Stimulated activated naive CD8-positive, alpha-beta T cell treated with anti-CD3 and anti-CD28 coated beads, Interleukin-15, amount 100 ng/mL, for 72 hours (primary cell): ENCODE measurements at regions not wholly inside any gene's neighbourhood (a gene's known extent, or its start where the extent isn't known, plus 50 kb on each side); places are given as distances from the start of the nearest gene placed in this dataset.
"Not testable (repeated sequence)": the region's sequence is repeated elsewhere in the genome, so short reads cannot be mapped to it uniquely, and the experiment has no call there.

Experiments used
- ATAC-seq: fragments of 150-1000 bp; cut with Tn5 transposase; 2 replicates; pipeline ENCODE4 v1.10.0; 2021; ENCODE audit warnings: mild to moderate bottlenecking, moderate library complexity
- DNase-seq, 2 donors: peaks; one replicate each; pipeline ENCODE4 v3.0.0; 2021 to 2022
- H3K27ac Mint-ChIP-seq, 2 donors: one replicate each; pipeline ENCODE4 v1.8.0; 2022; ENCODE audit warnings: mild to moderate bottlenecking in 2 of 2, mixed read lengths in 2 of 2, moderate library complexity in 2 of 2
- H3K27me3 Mint-ChIP-seq: one replicate; pipeline ENCODE4 v1.8.0; 2022; ENCODE audit warnings: mixed read lengths
- H3K4me1 Mint-ChIP-seq: one replicate; pipeline ENCODE4 v1.8.0; 2022; ENCODE audit warnings: mild to moderate bottlenecking, mixed read lengths
- H3K4me3 Mint-ChIP-seq, 2 donors: one replicate each; pipeline ENCODE4 v1.8.0; 2022; ENCODE audit warnings: mild to moderate bottlenecking in 2 of 2, mixed read lengths in 2 of 2, moderate library complexity in 1 of 2
- H3K9me3 Mint-ChIP-seq, 2 donors: one replicate each; pipeline ENCODE4 v1.8.0; 2022; ENCODE audit warnings: mixed read lengths in 2 of 2

- H3K4me3 Mint-ChIP-seq, H3K9me3 Mint-ChIP-seq, H3K27me3 Mint-ChIP-seq, H3K27ac Mint-ChIP-seq, ATAC-seq, H3K4me1 Mint-ChIP-seq, DNase-seq: not testable (repeated sequence)
Observed at GRCh38 chr5:96170481-96171125, 209.0 kb upstream of the ELL2 start.

GRCh38 chr5:96168833-96169232 lies 207.2 kb upstream of the ELL2 start:
- ATAC-seq, H3K4me3 Mint-ChIP-seq, H3K9me3 Mint-ChIP-seq, DNase-seq, H3K27me3 Mint-ChIP-seq, H3K27ac Mint-ChIP-seq, H3K4me1 Mint-ChIP-seq: not testable (repeated sequence)

- Mint-ChIP-seq H3K9me3 (no peaks in the 10 kb centered on the region), H3K27ac (no peak overlapping the region), H3K27me3 (peaks cover 28% of the 10 kb centered on the region), H3K4me1 (no peaks in the 10 kb centered on the region), H3K4me3 (no peak overlapping the region)
- ATAC-seq (no peak), DNase-seq (no peak)
Observed at GRCh38 chr5:96159043-96159442, 197.4 kb upstream of the ELL2 start.

- Mint-ChIP-seq H3K4me3 (no peak overlapping the region), H3K27me3 (peaks cover 24% of the 10 kb centered on the region), H3K27ac (no peak overlapping the region), H3K4me1 (no peaks in the 10 kb centered on the region), H3K9me3 (no peaks in the 10 kb centered on the region)
- ATAC-seq: no peak
- DNase-seq: no peak
Observed at GRCh38 chr5:96157841-96158291, 196.2 kb upstream of the ELL2 start.

- Mint-ChIP-seq H3K27me3 (peaks cover 18% of the 10 kb centered on the region), H3K9me3 (no peaks in the 10 kb centered on the region)
- no peak for ATAC-seq
Observed at GRCh38 chr5:96157077-96157780, 195.6 kb upstream of the ELL2 start.

GRCh38 chr5:96155147-96155546 lies 193.5 kb upstream of the ELL2 start:
- no peak overlapping the region for H3K27ac Mint-ChIP-seq
- no peak overlapping the region for H3K4me3 Mint-ChIP-seq
- peaks cover 11% of the 10 kb centered on the region for H3K27me3 Mint-ChIP-seq
- ATAC-seq (no peak), DNase-seq (no peak)
- no peaks in the 10 kb centered on the region for H3K9me3 Mint-ChIP-seq
- H3K4me1 Mint-ChIP-seq: no peaks in the 10 kb centered on the region

More at GRCh38 chr5:96157077-96157780, 195.6 kb upstream of the ELL2 start:
- H3K4me3 Mint-ChIP-seq: no peak overlapping the region
- no peak overlapping the region for H3K27ac Mint-ChIP-seq
- DNase-seq: no peak
- no peaks in the 10 kb centered on the region for H3K4me1 Mint-ChIP-seq

- peak; percentile 80 for ATAC-seq
- no peak overlapping the region for H3K4me3 Mint-ChIP-seq
- no peak for DNase-seq
Observed at GRCh38 chr5:96151891-96152290, 190.2 kb upstream of the ELL2 start.

GRCh38 chr5:96150007-96150406 lies 188.4 kb upstream of the ELL2 start:
- no peaks in the 10 kb centered on the region for H3K4me1 Mint-ChIP-seq
- ATAC-seq: no peak
- H3K4me3 Mint-ChIP-seq: no peak overlapping the region

More at GRCh38 chr5:96151891-96152290, 190.2 kb upstream of the ELL2 start:
- Mint-ChIP-seq H3K27me3 (peaks cover 15% of the 10 kb centered on the region), H3K9me3 (no peaks in the 10 kb centered on the region), H3K4me1 (no peaks in the 10 kb centered on the region), H3K27ac (no peak overlapping the region)

GRCh38 chr5:96149546-96149945 lies 187.9 kb upstream of the ELL2 start:
- H3K27me3 Mint-ChIP-seq: peaks cover 15% of the 10 kb centered on the region
- H3K4me1 Mint-ChIP-seq: no peaks in the 10 kb centered on the region
- ATAC-seq (no peak), DNase-seq (no peak)
- no peak overlapping the region for H3K27ac Mint-ChIP-seq
- no peak overlapping the region for H3K4me3 Mint-ChIP-seq
- H3K9me3 Mint-ChIP-seq: no peaks in the 10 kb centered on the region

More at GRCh38 chr5:96150007-96150406, 188.4 kb upstream of the ELL2 start:
- Mint-ChIP-seq H3K9me3 (no peaks in the 10 kb centered on the region), H3K27me3 (peaks cover 15% of the 10 kb centered on the region), H3K27ac (no peak overlapping the region)
- DNase-seq: no peak

- no peak overlapping the region for H3K4me3 Mint-ChIP-seq
- DNase-seq: no peak
- ATAC-seq: no peak
- no peaks in the 10 kb centered on the region for H3K4me1 Mint-ChIP-seq
- peaks cover 15% of the 10 kb centered on the region for H3K27me3 Mint-ChIP-seq
- no peaks in the 10 kb centered on the region for H3K9me3 Mint-ChIP-seq
- no peak overlapping the region for H3K27ac Mint-ChIP-seq
Observed at GRCh38 chr5:96149021-96149420, 187.4 kb upstream of the ELL2 start.

- Mint-ChIP-seq H3K27ac (no peak overlapping the region), H3K9me3 (no peaks in the 10 kb centered on the region), H3K4me1 (no peaks in the 10 kb centered on the region), H3K27me3 (peaks cover 15% of the 10 kb centered on the region), H3K4me3 (no peak overlapping the region)
- no peak for DNase-seq
- ATAC-seq: no peak
Observed at GRCh38 chr5:96148376-96148775, 186.7 kb upstream of the ELL2 start.

- H3K9me3 Mint-ChIP-seq: no peaks in the 10 kb centered on the region
- no peak for DNase-seq
- H3K4me1 Mint-ChIP-seq: no peaks in the 10 kb centered on the region
- H3K27me3 Mint-ChIP-seq: peaks cover 15% of the 10 kb centered on the region
- H3K27ac Mint-ChIP-seq: no peak overlapping the region
- ATAC-seq: no peak
- no peak overlapping the region for H3K4me3 Mint-ChIP-seq
Observed at GRCh38 chr5:96147866-96148265, 186.2 kb upstream of the ELL2 start.

- Mint-ChIP-seq H3K9me3 (no peaks in the 10 kb centered on the region), H3K27ac (peak overlapping the region in 1 of 2 donors; percentile 22), H3K27me3 (peaks cover 15% of the 10 kb centered on the region), H3K4me1 (no peaks in the 10 kb centered on the region), H3K4me3 (no peak overlapping the region)
- no peak for ATAC-seq
- DNase-seq: no peak
Observed at GRCh38 chr5:96146675-96147074, 185.0 kb upstream of the ELL2 start.

GRCh38 chr5:96144289-96144688 lies 182.6 kb upstream of the ELL2 start:
- no peak for ATAC-seq
- Mint-ChIP-seq H3K4me3 (no peak overlapping the region), H3K27me3 (peaks cover 16% of the 10 kb centered on the region), H3K9me3 (no peaks in the 10 kb centered on the region), H3K4me1 (no peaks in the 10 kb centered on the region), H3K27ac (no peak overlapping the region)
- DNase-seq: no peak

GRCh38 chr5:96143450-96143849 lies 181.8 kb upstream of the ELL2 start:
- H3K9me3 Mint-ChIP-seq: no peaks in the 10 kb centered on the region
- no peak overlapping the region for H3K4me3 Mint-ChIP-seq
- no peak overlapping the region for H3K27ac Mint-ChIP-seq
- peaks cover 15% of the 10 kb centered on the region for H3K27me3 Mint-ChIP-seq
- H3K4me1 Mint-ChIP-seq: no peaks in the 10 kb centered on the region
- DNase-seq (no peak), ATAC-seq (no peak)

- DNase-seq (no peak), ATAC-seq (no peak)
- Mint-ChIP-seq H3K4me1 (no peaks in the 10 kb centered on the region), H3K4me3 (no peak overlapping the region), H3K27me3 (peaks cover 17% of the 10 kb centered on the region), H3K9me3 (no peaks in the 10 kb centered on the region), H3K27ac (no peak overlapping the region)
Observed at GRCh38 chr5:96142786-96143434, 181.3 kb upstream of the ELL2 start.
